D721Med (cell line): ENCODE measurements at regions not wholly inside any gene's neighbourhood (a gene's known extent, or its start where the extent isn't known, plus 50 kb on each side); places are given as distances from the start of the nearest gene placed in this dataset.

ENCODE experiments used
- DNase-seq: peaks from one replicate; pipeline ENCODE4 v3.0.0; 2011; ENCODE audit warnings: low spot score; ENCODE audit not compliant: insufficient read length
- FAIRE-seq: peaks from 2 replicates; lab custom pipeline; 2011; peaks lifted over from hg19 to GRCh38; lab: Jason Lieb, UNC
- TF ChIP-seq, protein P1 (sequence below): IDR thresholded peaks from 2 replicates; pipeline ENCODE4 v1.5.1; 2012; ENCODE audit warnings: mild to moderate bottlenecking, control low read depth; ENCODE audit not compliant: insufficient read depth; ENCODE audit errors: missing control alignments

DNA sequence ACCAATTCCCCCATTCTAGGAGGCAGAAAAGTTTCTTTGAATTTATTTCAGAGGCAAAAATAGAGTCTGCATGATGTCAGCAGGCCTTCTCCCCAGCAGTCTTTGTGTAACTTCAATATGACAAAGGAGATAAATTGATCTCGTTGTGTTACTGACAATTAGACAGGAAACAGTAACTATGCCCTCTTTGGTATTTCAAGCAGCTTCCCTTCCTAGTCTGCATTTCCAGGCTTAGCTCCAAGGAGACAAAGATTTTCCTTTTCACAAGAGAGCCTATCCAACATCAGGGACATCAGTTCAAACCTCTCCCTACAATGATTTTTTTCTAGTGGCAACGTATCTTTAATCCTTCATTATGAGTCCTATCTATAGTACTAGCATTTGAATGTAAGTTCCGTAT is 245.9 kb upstream of the HSF2 start:
- DNase-seq (no peak), FAIRE-seq (no peak)
- TF ChIP-seq, protein P1, sequence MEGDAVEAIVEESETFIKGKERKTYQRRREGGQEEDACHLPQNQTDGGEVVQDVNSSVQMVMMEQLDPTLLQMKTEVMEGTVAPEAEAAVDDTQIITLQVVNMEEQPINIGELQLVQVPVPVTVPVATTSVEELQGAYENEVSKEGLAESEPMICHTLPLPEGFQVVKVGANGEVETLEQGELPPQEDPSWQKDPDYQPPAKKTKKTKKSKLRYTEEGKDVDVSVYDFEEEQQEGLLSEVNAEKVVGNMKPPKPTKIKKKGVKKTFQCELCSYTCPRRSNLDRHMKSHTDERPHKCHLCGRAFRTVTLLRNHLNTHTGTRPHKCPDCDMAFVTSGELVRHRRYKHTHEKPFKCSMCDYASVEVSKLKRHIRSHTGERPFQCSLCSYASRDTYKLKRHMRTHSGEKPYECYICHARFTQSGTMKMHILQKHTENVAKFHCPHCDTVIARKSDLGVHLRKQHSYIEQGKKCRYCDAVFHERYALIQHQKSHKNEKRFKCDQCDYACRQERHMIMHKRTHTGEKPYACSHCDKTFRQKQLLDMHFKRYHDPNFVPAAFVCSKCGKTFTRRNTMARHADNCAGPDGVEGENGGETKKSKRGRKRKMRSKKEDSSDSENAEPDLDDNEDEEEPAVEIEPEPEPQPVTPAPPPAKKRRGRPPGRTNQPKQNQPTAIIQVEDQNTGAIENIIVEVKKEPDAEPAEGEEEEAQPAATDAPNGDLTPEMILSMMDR, result no peak

GRCh38 chr6:122154155-122154554 is 245.3 kb upstream of the HSF2 start:
- TF ChIP-seq, protein P1, result no peak
- DNase-seq (no peak), FAIRE-seq (no peak)

- no peak for FAIRE-seq
- TF ChIP-seq, protein P1, result no peak
- no peak for DNase-seq
Observed at GRCh38 chr6:122154912-122155575, 244.4 kb upstream of the HSF2 start.

GRCh38 chr6:122161136-122161535 is 238.3 kb upstream of the HSF2 start:
- TF ChIP-seq, protein P1, result no peak
- DNase-seq (no peak), FAIRE-seq (no peak)

GRCh38 chr6:122165014-122165413 is 234.4 kb upstream of the HSF2 start:
- FAIRE-seq (no peak), DNase-seq (no peak)
- TF ChIP-seq, protein P1, result no peak

- DNase-seq, result no peak
Observed at GRCh38 chr6:122170274-122170673, 229.2 kb upstream of the HSF2 start.

GRCh38 chr6:122178988-122179387 is 220.5 kb upstream of the HSF2 start:
- TF ChIP-seq, protein P1, result no peak
- DNase-seq (no peak), FAIRE-seq (no peak)

More at GRCh38 chr6:122170274-122170673, 229.2 kb upstream of the HSF2 start:
- FAIRE-seq, result no peak
- TF ChIP-seq, protein P1, result no peak
